Ishikawa (cell line): ENCODE measurements at regions not wholly inside any gene's neighbourhood (a gene's known extent, or its start where the extent isn't known, plus 50 kb on each side); places are given as distances from the start of the nearest gene placed in this dataset.

Experiments
- CEBPB ChIP-seq: IDR thresholded peaks from 2 replicates; pipeline ENCODE4 v1.6.1; 2012
- CREB1 ChIP-seq: IDR thresholded peaks from 2 replicates; pipeline ENCODE4 v1.6.1; 2012; ENCODE audit warnings: low read depth
- EGR1 ChIP-seq: IDR thresholded peaks from 2 replicates; pipeline ENCODE4 v1.6.1; 2012
- EP300 ChIP-seq: IDR thresholded peaks from 2 replicates; pipeline ENCODE4 v1.6.1; 2012; ENCODE audit warnings: borderline replicate concordance
- FOXM1 ChIP-seq: IDR thresholded peaks from 2 replicates; pipeline ENCODE4 v1.6.1; 2012; ENCODE audit warnings: low read depth, borderline replicate concordance
- NFIC ChIP-seq: IDR thresholded peaks from 2 replicates; pipeline ENCODE4 v1.6.1; 2012
- RAD21 ChIP-seq: IDR thresholded peaks from 2 replicates; pipeline ENCODE4 v1.6.1; 2012; ENCODE audit warnings: low read depth
- REST ChIP-seq: IDR thresholded peaks from 2 replicates; pipeline ENCODE4 v1.6.1; 2012; ENCODE audit warnings: low read depth, mild to moderate bottlenecking
- TAF1 ChIP-seq: IDR thresholded peaks from 2 replicates; pipeline ENCODE4 v1.6.1; 2012; ENCODE audit warnings: low read depth, mild to moderate bottlenecking
- TCF12 ChIP-seq: IDR thresholded peaks from 2 replicates; pipeline ENCODE4 v1.6.1; 2012; ENCODE audit warnings: low read depth
- TEAD4 ChIP-seq: IDR thresholded peaks from 2 replicates; pipeline ENCODE4 v1.6.1; 2012
- YY1 ChIP-seq: IDR thresholded peaks from 2 replicates; pipeline ENCODE4 v1.6.1; 2012; ENCODE audit warnings: low read depth
- ZBTB7A ChIP-seq: IDR thresholded peaks from 2 replicates; pipeline ENCODE4 v1.6.1; 2012; ENCODE audit warnings: low read depth
- TF ChIP-seq, protein P1 (sequence below): IDR thresholded peaks from 2 replicates; pipeline ENCODE4 v1.6.1; 2012
- TF ChIP-seq, protein P2 (sequence below): IDR thresholded peaks from 2 replicates; pipeline ENCODE4 v1.6.1; 2012

DNA sequence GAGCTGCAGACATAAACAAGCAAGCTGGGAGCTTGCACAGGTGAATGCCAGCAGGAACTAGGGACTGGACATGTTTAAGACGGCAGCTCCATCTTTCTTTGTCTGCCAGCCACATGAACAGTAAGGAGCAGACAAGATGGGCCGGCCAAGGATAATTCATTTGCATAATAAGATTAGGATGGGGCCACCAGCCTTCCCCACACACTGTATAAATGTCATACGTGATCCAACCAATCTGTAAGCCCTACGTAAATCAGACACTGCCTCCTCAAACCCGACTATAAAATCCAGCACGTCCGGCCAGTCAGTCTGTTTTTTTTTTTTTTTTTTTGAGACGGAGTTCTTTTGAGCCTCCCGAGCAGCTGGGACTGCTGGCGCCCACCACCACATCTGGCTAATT lies 75.6 kb upstream of the BOD1L1 start:
- TF ChIP-seq CEBPB (no peak), REST (no peak), FOXM1 (no peak)

DNA sequence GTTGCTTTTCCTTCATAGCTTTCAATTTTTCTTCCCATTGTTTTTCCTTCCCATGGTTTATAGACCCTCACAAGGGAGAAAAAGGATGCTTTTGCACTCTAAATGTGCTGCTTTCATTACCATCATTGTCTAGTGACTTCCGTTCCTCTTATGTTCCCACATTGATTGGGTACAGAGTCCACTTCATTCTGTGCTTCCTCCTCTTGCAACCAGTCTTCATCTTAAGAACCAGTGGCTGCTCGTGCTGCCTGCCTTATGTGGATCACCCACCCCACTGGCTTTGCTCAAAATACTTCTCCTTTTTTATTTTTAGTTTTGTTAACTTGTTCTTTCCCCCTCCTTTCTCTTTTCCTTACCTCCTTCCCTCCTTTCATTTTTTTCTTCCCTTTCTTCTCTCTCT lies 76.5 kb upstream of the BOD1L1 start:
- TF ChIP-seq YY1 (no peak), CEBPB (no peak), REST (no peak), CREB1 (no peak), TEAD4 (no peak), EP300 (no peak), TCF12 (no peak), NFIC (no peak), FOXM1 (no peak), RAD21 (no peak), ZBTB7A (no peak), TAF1 (no peak), EGR1 (no peak)
- TF ChIP-seq, protein P1, sequence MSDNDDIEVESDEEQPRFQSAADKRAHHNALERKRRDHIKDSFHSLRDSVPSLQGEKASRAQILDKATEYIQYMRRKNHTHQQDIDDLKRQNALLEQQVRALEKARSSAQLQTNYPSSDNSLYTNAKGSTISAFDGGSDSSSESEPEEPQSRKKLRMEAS: no peak

DNA sequence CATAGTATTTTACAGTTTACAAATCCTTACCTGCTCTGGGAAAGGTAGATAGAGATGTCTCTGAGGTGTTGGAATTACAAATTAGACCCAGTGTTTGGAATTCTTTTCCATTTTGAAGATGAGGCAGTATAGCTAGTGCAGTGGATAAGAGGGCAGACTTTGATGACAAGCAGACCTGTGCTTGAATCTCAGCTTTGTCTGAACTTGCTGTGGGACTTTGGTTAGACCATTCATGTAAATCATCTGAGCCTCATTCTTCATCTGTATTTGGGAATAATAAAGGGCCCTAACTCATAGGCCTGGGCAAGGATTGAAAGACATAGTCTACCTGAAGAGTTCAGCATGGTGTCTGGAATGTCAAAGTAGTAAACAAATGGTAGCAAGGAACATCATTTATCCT lies 77.2 kb upstream of the BOD1L1 start:
- TF ChIP-seq EP300 (no peak), TAF1 (no peak), FOXM1 (no peak), RAD21 (no peak), ZBTB7A (no peak), CREB1 (no peak), YY1 (no peak), EGR1 (no peak), TEAD4 (no peak), NFIC (no peak), REST (no peak), CEBPB (no peak), TCF12 (no peak)
- TF ChIP-seq, protein P2, sequence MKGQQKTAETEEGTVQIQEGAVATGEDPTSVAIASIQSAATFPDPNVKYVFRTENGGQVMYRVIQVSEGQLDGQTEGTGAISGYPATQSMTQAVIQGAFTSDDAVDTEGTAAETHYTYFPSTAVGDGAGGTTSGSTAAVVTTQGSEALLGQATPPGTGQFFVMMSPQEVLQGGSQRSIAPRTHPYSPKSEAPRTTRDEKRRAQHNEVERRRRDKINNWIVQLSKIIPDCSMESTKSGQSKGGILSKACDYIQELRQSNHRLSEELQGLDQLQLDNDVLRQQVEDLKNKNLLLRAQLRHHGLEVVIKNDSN: no peak
- TF ChIP-seq, protein P1: no peak

DNA sequence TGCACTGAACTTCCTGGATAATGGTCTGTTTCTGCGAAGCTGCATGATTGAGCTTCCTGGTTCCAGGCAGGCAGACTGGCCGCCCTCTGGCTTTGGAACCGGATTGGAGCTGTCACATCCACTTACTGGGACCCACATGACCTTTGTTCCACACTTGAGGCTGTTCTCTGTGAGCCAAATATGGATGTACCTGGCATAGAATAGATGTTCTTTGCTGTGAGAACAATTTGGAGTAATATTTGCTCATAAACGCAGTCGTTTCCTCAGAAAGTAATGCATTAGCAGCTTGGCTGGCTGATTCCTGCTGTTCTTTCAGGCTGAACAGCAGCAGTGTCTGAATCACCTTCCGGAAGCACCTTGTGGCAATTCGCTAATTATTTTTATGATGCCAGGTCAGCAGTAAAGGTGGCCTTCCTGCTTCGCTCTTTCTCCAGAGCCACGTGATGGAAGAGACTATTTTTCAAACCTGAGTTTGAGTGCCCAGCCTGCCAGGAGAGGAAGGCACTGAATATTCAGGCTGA lies 78.1 kb upstream of the BOD1L1 start:
- no peak for TF ChIP-seq FOXM1
- no peak for TF ChIP-seq REST
- TF ChIP-seq TEAD4: no peak
- no peak for TF ChIP-seq RAD21
- no peak for TF ChIP-seq CEBPB
- TF ChIP-seq, protein P2: peak; percentile 66
- TF ChIP-seq ZBTB7A: no peak
- TF ChIP-seq CREB1: no peak
- no peak for TF ChIP-seq NFIC
- no peak for TF ChIP-seq EGR1
- no peak for TF ChIP-seq EP300
- no peak for TF ChIP-seq TAF1
- TF ChIP-seq, protein P1: peak; percentile 36
- no peak for TF ChIP-seq TCF12
- no peak for TF ChIP-seq YY1
